Right lung (tissue), 2 donors: ENCODE measurements at regions not wholly inside any gene's neighbourhood (a gene's known extent, or its start where the extent isn't known, plus 50 kb on each side); places are given as distances from the start of the nearest gene placed in this dataset.
"Not testable (repeated sequence)": the region's sequence is repeated elsewhere in the genome, so short reads cannot be mapped to it uniquely, and the experiment has no call there.

Experiments used
- DNase-seq, 2 donors: peaks; one replicate each; pipeline ENCODE4 v3.0.0-alpha.2; 2013

GRCh38 chr6:67767046-67767822 is 867.8 kb upstream of the ADGRB3 start:
- DNase-seq: not testable (repeated sequence)

DNA sequence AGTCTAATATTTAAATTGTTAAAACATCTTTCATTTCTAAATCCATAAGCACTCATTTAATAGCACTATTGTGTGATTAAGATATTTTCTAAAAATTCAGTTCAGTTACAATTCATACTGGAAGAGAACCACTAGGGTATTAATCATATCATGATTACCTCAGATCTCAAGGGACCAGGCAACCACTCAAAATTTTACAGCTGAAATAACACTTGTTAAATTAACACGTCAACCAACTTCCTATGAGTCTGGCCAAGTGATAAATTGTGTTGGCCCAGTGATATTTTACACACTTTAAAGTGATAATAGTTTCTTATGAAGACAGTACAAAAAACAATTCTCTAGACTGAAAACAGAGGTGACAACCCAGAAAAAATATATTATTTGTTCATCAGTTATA is 869.0 kb upstream of the ADGRB3 start:
- no peak for DNase-seq

- DNase-seq: no peak
Measured at GRCh38 chr6:67759001-67759400, 876.1 kb upstream of the ADGRB3 start.

GRCh38 chr6:67757465-67758033 is 877.5 kb upstream of the ADGRB3 start:
- DNase-seq: no peak

DNA sequence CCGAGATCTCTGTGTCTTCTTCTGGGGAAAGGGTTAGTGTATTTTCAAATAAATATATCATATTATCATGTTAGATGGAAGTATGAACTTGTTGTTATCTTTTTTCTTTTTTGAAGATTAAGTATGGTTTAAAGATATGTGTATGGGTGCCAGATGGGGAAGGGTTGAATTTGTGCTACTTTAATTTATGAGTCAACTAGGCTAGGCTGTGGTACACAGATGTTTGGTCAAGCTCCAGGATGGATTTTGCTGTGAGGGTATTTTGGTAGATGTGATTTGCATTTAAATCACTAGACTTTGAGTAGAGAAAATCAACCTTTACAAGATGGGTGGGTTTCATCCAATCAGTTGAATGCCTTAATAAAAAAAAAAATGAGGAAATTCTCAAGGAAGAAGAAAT is 886.6 kb upstream of the ADGRB3 start:
- DNase-seq: no peak

GRCh38 chr6:67736816-67737215 is 898.3 kb upstream of the ADGRB3 start:
- DNase-seq: no peak

GRCh38 chr6:67736161-67736560 is 898.9 kb upstream of the ADGRB3 start:
- DNase-seq: no peak

DNA sequence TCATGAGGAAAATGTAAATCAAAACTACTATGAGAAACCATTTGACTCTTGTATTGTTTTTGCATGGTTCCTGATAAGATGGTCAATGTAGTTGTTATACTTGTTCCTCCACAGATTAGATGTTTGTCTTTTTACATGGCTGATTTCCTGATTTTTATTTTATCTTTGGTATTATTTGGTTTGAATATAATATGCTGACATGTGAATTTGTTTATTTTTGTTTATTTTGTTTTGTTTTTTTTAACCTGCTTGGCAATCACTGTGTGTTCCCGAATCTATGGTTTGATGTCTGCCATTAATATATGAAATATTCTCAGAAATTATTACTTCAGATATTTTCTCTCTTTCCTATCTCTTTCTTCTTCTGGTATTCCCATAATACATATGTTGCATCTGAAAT is 899.5 kb upstream of the ADGRB3 start:
- no peak for DNase-seq

- no peak for DNase-seq
Measured at GRCh38 chr6:67722861-67723261, 912.2 kb upstream of the ADGRB3 start.

DNA sequence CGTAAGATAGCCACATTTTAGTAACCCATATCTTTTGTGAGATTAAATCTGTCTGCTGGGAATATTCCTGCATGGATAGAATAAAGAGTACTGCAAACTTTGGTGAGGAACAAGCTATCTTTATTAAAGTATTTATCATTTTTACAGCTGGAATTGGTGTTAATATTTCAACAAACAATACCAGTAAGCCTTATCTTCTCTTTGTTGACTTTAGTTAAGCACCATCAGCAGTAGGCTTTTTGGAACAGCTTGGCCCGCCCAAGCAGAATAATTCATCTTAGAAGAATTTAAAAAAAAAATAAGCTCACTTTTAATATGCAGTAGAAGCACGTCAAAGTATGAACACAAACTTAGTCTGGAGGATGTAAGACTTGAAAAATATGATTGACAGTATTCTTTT is 917.8 kb upstream of the ADGRB3 start:
- no peak for DNase-seq

GRCh38 chr6:67706388-67706787 is 928.7 kb upstream of the ADGRB3 start:
- DNase-seq: no peak

GRCh38 chr6:67698534-67698933 is 936.5 kb upstream of the ADGRB3 start:
- DNase-seq: peak; percentile 21 to 34

DNA sequence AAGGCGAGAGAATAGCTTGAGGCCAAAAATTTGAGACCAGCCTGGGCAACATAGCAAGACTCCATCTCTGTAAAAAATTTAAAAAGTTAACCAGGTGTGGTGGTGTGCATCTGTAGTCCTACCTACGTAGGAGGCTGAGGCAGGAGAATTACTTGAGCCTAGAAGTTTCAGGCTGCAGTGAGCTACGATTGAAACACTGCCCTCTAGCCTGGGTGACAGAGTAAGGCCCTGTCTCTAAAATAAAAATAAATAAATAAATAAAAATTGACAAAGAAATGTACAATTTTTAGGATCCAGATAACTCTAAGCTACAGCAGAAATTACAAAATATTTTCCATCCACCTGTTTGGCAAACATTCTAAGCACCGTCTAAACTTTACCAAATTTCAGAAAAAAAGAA is 941.0 kb upstream of the ADGRB3 start:
- no peak for DNase-seq

GRCh38 chr6:67689329-67689728 is 945.8 kb upstream of the ADGRB3 start:
- no peak for DNase-seq

DNA sequence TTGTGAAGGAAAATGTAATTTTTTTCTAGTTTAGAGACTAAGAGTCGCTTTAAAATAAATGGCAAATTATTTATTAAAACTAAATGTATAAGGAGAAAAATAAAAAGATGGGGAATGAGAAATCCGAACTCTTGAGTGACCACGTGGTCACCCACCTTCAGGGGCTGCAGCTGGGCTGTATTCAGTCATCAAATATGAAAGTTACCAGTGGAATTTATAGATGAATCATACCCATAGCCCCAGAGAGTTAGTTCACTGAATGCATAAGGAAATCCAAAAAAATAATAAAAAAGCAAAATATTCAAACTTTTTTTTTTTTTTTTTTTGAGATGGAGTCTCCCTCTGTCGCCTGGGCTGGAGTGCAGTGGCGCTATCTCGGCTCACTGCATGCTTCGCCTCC is 947.7 kb upstream of the ADGRB3 start:
- DNase-seq: no peak

DNA sequence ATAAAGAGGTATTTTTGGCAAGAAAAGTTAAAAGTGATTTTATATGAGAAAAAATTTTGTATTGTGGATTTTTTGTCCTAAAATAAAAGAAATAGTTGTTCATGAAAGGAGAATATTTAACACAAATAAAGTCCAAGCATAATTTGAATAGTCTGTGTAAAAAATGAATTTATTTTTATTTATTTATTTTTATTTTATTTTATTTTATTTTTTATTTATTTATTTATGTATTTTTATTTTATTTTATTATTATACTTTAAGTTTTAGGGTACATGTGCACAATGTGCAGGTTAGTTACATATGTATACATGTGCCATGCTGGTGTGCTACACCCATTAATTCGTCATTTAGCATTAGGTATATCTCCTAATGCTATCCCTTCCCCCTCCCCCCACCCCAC is 948.9 kb upstream of the ADGRB3 start:
- DNase-seq: not testable (repeated sequence)

DNA sequence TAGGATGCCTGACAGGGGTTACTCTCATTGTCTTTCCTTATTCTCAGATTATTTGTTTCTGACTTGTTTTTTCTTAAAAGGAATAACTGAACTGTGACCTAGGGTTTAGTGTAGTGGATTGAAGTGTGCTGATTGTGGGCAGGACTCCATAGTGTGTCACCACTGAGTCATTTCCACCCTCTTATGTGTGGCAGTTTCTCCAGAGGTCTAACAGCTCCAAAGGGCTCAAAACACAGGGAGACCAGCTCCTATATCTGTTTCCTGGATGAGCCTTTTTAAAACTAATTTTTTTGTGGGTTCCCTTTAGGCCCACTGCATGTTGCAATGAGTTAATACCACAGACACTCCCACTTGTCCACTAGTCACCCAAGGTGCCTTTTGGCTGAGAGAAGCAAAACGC is 951.1 kb upstream of the ADGRB3 start:
- no peak for DNase-seq

DNA sequence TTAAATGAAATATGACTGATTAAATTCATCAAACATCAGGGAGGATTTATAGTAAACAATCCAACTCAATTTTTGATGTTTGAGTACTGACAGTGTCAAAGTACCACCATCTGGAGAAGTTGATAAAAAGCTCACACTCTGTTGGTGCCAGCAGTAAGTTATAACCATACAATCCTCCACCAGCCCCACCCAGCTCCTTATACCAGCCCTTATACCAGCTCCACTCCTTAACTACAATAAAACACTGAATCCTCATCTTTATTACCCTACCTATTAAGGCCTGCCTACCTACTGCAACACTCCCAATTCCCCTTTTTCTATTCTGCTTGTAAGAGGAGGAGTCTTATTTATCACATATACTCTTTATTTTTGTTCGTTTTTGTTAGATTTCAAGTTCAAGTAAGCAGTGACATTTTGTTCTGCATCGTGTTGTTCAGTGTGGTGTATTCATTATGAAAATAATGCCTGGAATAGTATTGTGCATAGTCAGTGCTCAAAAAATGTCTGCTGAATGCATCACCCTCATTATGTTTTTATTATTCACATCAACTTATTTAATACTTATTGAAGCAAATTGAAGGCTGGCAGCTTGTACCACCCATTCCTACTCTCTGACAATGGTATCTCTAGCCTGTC is 954.7 kb upstream of the ADGRB3 start:
- no peak for DNase-seq

DNA sequence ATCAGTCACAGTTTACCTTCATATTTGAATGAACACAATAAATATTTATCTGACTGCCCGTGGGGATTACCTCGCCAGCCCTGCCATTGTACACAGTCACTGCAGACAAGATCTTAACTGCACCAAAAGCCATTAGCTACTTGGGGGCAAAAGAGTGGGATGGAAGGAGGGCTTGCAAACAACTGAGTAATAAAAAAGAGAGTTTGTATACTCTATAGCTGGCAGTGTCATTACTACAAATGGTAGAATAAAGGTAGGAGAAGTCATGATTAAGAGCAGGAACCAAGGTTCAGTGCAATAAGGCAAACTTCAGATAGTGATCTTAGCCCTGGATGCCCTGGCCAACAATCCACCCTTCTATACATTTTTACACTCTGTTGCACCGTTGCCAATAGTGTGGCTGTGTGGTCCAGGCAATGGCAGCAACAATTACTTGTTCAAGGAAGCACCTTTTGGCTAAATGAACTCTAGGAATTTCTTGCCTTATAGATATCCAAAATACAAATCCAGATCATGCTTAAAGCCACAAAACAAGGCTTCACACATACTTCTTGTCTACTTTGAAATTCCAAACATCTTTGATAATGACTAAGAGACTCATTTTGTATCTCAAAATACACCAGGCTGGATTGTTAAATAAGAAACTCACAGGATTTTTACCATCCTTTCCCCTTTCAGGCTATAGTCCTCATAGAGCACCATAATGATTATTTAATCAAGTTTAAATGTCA is 955.4 kb upstream of the ADGRB3 start:
- no peak for DNase-seq

GRCh38 chr6:67676892-67677291 is 958.2 kb upstream of the ADGRB3 start:
- no peak for DNase-seq

GRCh38 chr6:67667637-67668422 is 967.3 kb upstream of the ADGRB3 start:
- DNase-seq: no peak
